ENCODE measurements at regions not wholly inside any gene's neighbourhood (a gene's known extent, or its start where the extent isn't known, plus 50 kb on each side); places are given as distances from the start of the nearest gene placed in this dataset.
A peak's percentile ranks its signal among the peaks of the same experiment; 100 is the strongest.
"Not testable (repeated sequence)": the region's sequence is repeated elsewhere in the genome, so short reads cannot be mapped to it uniquely, and the experiment has no call there.

GRCh38 chr12:67483871-67484554, 164.5 kb upstream of the DYRK2 start:
- DNase-seq (ENCODE audit: low read depth) = no peak
- H3K4me3 ChIP-seq (ENCODE audit: low read length) = no peak overlapping the region
- TF ChIP-seq, protein P1, sequence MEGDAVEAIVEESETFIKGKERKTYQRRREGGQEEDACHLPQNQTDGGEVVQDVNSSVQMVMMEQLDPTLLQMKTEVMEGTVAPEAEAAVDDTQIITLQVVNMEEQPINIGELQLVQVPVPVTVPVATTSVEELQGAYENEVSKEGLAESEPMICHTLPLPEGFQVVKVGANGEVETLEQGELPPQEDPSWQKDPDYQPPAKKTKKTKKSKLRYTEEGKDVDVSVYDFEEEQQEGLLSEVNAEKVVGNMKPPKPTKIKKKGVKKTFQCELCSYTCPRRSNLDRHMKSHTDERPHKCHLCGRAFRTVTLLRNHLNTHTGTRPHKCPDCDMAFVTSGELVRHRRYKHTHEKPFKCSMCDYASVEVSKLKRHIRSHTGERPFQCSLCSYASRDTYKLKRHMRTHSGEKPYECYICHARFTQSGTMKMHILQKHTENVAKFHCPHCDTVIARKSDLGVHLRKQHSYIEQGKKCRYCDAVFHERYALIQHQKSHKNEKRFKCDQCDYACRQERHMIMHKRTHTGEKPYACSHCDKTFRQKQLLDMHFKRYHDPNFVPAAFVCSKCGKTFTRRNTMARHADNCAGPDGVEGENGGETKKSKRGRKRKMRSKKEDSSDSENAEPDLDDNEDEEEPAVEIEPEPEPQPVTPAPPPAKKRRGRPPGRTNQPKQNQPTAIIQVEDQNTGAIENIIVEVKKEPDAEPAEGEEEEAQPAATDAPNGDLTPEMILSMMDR (conservative IDR thresholded peaks at IDR 0.05; ENCODE audit: low read length) = no peak

DNA sequence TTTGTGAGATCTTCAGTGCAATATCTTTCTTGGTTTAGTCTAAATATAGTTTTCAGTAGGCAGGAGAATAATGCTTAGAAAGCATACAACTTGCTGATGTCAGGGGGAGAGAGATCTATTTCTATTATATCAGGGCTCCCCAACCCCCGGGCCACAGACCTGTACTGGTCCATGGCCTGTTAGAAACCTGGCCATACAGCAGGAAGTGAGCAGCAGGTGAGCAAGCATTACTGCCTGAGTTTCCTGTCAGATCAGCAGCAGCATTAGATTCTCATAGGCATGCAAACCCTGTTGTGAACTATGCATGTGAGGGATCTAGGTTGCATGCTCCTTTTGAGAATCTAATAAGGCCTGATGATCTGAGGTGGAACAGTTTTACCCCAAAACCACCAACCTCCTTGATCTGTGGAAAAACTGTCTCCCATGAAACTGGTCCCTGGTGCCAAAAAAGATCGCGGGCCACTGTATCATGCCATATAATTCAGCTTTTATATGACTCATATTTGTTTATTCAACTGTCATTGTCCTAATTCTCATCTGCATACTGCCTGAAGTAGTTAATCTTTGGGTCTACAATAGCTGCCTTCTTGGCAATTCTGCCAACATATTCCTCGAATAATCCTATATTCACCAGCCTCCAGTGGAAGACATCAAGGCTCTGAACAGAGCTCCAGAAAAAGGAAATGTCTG, 163.6 kb upstream of the DYRK2 start:
- TF ChIP-seq, protein P1 (conservative IDR thresholded peaks at IDR 0.05; ENCODE audit: low read length) = no peak
- no peak for DNase-seq (ENCODE audit: low read depth)
- H3K4me3 ChIP-seq (ENCODE audit: low read length) = no peak overlapping the region

- TF ChIP-seq, protein P1 (conservative IDR thresholded peaks at IDR 0.05; ENCODE audit: low read length) = no peak
- no peak for DNase-seq (ENCODE audit: low read depth)
These were observed 161.9 kb upstream of the DYRK2 start for GRCh38 chr12:67486671-67487070.

DNA sequence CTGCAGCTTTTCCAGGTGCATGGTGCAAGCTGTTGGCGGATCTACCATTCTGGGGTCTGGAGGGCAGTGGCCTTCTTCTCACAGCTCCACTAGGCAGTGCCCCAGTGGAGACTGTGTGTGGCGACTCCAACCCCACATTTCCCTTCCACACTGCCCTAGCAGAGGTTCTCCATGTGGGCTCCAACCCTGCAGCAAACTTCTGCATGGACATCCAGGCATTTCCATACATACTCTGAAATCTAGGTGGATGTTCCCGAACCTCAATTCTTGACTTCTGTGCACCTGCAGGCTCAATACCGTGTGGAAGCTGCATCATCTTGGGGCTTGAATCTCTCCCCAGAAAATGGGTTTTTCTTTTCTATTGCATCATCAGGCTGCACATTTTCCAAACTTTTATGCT, 160.2 kb upstream of the DYRK2 start:
- not testable (repeated sequence) for H3K4me3 ChIP-seq (ENCODE audit: low read length); DNase-seq (ENCODE audit: low read depth)

More at GRCh38 chr12:67486671-67487070, 161.9 kb upstream of the DYRK2 start:
- no peak overlapping the region for H3K4me3 ChIP-seq (ENCODE audit: low read length)

- no peak for DNase-seq (ENCODE audit: low read depth)
- no peak overlapping the region for H3K4me3 ChIP-seq (ENCODE audit: low read length)
- TF ChIP-seq, protein P1 (conservative IDR thresholded peaks at IDR 0.05; ENCODE audit: low read length) = no peak
These were observed 159.5 kb upstream of the DYRK2 start for GRCh38 chr12:67489007-67489406.

DNA sequence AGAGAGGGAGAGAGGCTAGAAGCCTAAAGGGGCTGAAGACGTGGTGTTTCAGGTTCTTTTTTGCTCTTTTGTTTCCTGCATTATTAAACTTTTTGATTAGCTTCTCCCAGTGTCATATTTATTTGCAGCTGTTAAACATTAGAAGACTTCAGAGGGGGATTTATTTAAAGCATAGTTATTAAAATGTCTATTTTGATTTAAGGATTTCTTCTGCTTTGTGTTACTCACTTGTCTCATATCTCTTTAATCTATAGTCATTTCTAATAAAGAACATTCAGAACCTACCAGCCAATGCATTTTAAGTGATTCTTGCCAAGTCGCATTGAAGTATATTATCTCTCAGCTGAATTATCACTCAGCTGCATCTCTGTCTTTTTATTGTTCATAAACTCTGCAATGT, 152.0 kb upstream of the DYRK2 start:
- no peak overlapping the region for H3K4me3 ChIP-seq (ENCODE audit: low read length)
- no peak for DNase-seq (ENCODE audit: low read depth)
- TF ChIP-seq, protein P1 (conservative IDR thresholded peaks at IDR 0.05; ENCODE audit: low read length) = no peak

DNA sequence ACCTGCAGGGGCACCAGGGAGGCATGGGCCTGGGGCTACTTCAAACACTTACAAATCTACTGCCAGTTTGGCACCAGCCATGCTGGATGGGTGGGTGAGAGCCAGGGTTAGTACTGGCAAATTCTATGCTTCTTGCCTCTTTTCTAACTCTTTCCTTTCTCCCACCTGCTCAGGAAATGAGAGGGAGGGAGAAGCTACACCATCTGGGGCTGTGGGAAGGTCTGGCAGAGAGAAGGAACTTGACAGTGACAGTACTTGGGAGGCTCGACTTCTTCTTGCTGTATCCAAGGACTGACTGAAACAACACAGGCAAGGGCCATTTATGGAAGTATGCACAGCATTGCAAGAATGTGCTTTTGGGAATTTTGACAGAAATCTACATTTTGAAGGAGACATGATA, 149.6 kb upstream of the DYRK2 start:
- no peak overlapping the region for H3K4me3 ChIP-seq (ENCODE audit: low read length)
- DNase-seq (ENCODE audit: low read depth) = peak; percentile 29
- TF ChIP-seq, protein P1 (conservative IDR thresholded peaks at IDR 0.05; ENCODE audit: low read length) = no peak

All from AG10803 (cell line).